ENCODE measurements at regions not wholly inside any gene's neighbourhood (a gene's known extent, or its start where the extent isn't known, plus 50 kb on each side); places are given as distances from the start of the nearest gene placed in this dataset.

DNA sequence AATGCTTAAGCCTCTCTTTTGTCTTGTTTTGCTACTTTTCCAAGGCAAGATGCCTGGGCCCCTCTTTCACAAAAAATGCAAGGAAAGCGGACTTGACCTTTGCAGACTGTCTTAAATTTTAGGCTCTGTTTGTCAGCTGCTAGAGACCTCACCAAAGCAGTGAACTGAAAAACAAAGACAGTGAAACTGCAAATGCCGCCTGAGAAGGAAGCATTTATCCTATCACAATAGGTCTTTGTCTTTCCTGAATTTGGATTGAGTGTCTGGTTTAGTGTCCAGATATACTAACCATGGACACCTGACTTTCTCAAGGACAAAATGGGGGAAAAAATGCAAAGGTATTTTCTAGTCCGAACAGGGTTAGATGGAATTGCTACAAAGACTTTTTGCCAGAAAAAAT is 256.9 kb downstream of the INHBA start:
- TF ChIP-seq, protein P1, sequence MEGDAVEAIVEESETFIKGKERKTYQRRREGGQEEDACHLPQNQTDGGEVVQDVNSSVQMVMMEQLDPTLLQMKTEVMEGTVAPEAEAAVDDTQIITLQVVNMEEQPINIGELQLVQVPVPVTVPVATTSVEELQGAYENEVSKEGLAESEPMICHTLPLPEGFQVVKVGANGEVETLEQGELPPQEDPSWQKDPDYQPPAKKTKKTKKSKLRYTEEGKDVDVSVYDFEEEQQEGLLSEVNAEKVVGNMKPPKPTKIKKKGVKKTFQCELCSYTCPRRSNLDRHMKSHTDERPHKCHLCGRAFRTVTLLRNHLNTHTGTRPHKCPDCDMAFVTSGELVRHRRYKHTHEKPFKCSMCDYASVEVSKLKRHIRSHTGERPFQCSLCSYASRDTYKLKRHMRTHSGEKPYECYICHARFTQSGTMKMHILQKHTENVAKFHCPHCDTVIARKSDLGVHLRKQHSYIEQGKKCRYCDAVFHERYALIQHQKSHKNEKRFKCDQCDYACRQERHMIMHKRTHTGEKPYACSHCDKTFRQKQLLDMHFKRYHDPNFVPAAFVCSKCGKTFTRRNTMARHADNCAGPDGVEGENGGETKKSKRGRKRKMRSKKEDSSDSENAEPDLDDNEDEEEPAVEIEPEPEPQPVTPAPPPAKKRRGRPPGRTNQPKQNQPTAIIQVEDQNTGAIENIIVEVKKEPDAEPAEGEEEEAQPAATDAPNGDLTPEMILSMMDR (IDR thresholded peaks at IDR 0.05; ENCODE audit: insufficient read depth, low read length, poor library complexity, severe bottlenecking) = no peak
- no peak for TF ChIP-seq EZH2phosphoT487 (conservative IDR thresholded peaks at IDR 0.05; ENCODE audit: low read length)

Data from SU-DHL-6 (cell line).